GM10266 (cell line): ENCODE measurements at regions not wholly inside any gene's neighbourhood (a gene's known extent, or its start where the extent isn't known, plus 50 kb on each side); places are given as distances from the start of the nearest gene placed in this dataset.

Source experiments
- DNase-seq: peaks from one replicate; pipeline ENCODE4 v3.0.0; 2012; ENCODE audit errors: extremely low spot score
- TF ChIP-seq, protein P1 (sequence below): IDR thresholded peaks from 2 replicates; pipeline ENCODE4 v1.5.1; 2012; ENCODE audit warnings: mild to moderate bottlenecking, low read depth; ENCODE audit not compliant: control insufficient read depth, insufficient read depth; ENCODE audit errors: missing control alignments

DNA sequence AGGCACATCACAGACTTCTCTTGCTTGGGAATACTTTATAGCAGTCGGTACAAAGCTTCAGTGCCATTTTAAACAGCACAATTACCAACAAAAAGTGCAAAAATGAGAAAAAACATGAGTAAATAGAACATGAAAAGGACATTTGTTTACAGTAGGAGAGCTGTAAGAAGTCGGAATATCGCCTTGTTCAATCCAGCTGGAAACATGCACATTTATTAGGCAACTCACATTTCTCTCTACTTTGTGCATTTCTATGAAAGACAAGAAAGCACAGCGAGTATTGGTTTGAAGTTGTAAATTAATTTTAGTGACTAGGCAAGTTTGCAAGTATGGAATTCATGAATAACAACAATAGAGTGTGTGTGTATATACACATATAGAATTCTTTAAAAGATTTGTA, 484.7 kb downstream of the DACH1 start:
- TF ChIP-seq, protein P1, sequence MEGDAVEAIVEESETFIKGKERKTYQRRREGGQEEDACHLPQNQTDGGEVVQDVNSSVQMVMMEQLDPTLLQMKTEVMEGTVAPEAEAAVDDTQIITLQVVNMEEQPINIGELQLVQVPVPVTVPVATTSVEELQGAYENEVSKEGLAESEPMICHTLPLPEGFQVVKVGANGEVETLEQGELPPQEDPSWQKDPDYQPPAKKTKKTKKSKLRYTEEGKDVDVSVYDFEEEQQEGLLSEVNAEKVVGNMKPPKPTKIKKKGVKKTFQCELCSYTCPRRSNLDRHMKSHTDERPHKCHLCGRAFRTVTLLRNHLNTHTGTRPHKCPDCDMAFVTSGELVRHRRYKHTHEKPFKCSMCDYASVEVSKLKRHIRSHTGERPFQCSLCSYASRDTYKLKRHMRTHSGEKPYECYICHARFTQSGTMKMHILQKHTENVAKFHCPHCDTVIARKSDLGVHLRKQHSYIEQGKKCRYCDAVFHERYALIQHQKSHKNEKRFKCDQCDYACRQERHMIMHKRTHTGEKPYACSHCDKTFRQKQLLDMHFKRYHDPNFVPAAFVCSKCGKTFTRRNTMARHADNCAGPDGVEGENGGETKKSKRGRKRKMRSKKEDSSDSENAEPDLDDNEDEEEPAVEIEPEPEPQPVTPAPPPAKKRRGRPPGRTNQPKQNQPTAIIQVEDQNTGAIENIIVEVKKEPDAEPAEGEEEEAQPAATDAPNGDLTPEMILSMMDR = no peak

DNA sequence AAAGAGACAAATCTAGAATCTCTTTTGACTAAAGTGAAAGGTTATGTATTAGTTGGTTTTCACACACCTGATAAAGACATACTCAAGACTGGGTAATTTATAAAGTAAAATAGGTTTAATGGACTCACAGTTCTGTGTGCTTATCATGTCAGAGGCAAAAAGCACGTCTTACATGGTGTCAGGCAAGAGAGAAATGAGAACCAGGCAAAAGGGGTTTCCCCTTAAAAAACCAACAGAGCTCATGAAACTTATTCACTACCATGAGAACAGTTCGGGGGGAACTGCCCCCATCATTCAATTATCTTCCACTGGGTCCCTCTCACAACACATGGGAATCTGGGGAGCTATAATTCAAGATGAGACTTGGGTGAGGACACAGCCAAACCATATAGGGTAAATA, 486.8 kb downstream of the DACH1 start:
- TF ChIP-seq, protein P1 = no peak
- no peak for DNase-seq

More for the DNA sequence above, 484.7 kb downstream of the DACH1 start:
- DNase-seq = no peak

DNA sequence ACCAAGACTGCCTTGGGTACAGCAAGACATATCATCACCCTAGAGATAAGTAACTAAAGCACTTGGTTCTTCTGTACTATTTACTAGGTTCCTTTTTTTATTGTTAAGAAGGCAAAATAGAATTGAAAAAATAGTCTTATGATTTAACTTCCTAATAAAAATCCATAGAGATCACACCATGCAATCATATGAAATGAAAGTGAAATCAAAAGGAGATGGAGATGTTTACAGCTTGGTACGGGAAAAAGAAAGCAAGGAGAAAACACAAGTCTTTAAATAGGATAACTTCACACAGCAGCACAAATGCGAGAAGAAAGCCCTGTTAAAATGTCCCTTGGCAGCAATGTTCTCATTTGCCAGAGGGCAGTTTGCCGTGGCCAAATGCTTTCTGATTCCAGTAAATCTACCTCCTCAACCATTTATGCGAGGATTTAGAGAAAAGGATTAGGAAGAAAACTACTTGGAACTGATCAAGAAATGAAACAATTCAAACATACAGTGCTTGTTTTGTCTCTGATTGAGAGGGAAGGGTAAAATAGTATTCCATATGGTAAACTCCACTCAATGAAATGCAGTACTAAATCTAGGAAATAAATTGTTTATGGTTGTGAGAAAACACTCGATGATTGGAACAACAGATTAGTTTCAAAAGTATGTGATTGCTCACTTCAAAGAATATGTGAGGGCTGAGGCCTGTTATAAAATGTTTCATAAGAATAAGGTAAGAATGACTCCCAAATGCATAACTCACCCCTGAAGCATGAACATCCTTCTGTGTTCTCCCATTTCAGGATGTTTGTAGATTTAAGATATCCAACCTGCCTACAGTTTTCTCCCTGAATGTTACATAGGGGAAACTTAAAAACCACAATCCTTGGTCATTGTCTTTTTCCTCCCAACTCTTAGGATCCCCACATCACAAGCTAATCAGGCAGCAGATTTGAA, 487.8 kb downstream of the DACH1 start:
- no peak for DNase-seq

DNA sequence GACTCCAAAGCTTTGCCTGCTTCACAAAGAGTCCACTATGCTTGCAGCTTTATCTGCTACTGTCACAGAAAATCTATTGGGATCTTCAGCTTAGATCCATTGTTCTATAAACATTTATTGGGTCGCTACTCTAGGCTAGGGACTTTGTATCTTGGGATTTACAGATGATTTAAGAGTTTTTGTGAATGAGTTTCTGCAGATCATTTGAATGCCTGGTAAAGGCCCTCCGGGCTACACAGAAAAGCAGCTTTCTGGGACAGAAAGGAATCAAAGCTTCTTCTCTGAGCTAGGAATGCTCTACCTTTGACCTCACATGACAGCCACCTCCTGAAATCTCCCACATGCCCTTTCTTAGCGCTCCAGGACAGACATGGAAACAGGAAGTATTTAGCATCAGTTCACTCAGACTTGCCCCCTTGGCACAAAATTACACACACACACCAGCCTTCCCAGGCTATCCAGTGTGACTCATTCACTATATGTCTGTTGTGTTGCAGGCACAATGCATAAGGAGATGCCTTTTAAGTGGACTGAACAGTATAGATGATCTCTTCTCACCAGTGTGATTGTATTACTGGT, 492.4 kb downstream of the DACH1 start:
- TF ChIP-seq, protein P1 = no peak

More for the DNA sequence above, 487.8 kb downstream of the DACH1 start:
- TF ChIP-seq, protein P1 = no peak

DNA sequence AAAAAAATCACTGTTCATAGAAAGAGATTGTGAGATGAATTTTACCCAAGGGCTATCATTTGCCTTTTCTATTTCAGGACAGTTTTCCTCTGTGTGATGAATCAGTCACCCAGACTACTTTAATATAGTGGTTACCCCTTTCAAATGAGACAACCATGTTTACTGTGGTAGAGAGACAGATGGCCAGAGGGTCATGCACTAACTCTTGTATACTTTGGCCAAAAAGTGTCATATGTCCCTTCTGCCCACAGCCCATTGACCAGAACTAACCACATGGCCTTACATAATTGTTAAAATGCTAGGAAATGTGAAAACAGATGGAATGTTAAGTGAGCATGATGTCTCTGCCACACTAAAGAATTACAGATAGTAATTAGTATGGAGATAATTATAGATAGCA, 498.7 kb downstream of the DACH1 start:
- TF ChIP-seq, protein P1 = no peak
- no peak for DNase-seq

More for the DNA sequence above, 492.4 kb downstream of the DACH1 start:
- DNase-seq = no peak

DNA sequence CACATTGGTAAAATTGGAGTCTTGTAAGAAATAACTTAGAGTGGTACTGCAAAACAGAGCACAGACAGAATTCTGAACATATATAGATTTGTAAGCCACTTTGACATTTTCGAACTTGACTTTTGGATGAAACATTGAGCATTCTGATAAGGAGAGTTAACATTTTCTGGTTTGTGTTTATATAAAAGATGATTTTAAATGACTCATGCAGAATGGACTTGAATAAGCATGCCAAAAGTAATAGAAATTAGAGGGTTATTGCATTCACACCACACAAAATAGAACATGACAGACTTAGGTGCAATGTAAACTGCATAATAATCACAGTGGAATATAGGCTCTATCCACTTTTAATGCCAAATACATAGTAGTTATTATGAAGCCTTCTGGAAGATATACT, 507.0 kb downstream of the DACH1 start:
- no peak for DNase-seq
- TF ChIP-seq, protein P1 = no peak

DNA sequence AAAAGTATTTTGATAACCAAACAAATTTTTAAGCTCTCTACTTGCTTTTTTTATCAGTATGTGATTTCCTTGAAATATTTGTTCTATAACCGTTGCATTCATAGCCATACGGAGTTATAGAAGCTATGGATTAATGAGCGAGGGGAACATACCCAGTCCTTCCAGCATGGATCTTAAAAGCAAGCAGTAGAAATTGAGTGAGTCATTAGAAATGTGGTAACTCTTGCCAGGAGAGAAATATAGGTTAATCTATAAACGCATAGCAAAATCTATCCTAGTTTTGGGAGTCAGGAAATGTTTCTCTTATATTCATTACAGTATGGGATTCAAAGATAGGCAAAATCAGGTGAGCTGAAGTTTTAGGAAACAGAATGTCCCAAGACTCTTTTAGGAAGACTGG, 507.4 kb downstream of the DACH1 start:
- TF ChIP-seq, protein P1 = no peak
- no peak for DNase-seq
